ENCODE measurements at regions not wholly inside any gene's neighbourhood (a gene's known extent, or its start where the extent isn't known, plus 50 kb on each side); places are given as distances from the start of the nearest gene placed in this dataset.
"Not testable (repeated sequence)": the region's sequence is repeated elsewhere in the genome, so short reads cannot be mapped to it uniquely, and the experiment has no call there.

GRCh38 chr5:158601118-158601517 is 498.6 kb downstream of the EBF1 start:
- DNase-seq: no peak

DNA sequence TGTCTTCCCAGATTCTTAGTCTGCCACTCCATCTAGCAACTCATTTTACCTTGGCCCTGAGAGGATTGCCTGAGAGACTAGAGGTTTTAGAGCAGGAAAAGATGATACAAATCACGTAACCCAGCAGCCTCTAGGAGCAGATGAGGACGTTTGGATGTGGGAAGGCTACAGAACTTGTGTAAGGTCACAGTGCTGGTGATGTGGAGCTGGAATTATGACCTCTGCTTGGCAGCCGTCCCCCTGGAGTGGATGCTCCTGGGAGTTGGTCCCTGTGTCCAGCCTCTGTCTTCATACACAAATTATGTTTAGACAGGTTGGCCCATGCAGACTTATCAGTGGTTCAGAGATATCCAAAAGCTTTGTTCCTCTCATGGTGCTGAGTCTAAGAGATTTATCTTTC is 499.0 kb downstream of the EBF1 start:
- no peak for DNase-seq

DNA sequence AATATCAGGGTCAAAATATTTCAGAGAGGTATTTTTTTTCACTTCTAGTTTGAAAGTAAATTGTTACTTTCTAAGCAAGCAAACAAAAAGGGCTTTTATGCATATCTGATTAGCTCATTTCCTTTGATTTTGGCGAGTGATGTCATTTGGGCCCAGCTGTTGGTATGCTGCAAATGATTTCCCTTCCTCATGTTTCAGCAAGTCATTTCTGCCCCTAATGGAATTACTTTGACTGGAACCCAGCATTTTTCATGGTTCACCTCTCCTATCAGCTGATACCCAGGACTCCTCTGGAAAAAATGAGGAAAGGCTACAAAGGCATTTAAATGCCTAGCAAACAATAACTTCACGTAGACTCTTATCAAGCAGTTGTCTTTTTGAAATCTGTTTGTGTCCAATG is 500.6 kb downstream of the EBF1 start:
- DNase-seq: no peak

DNA sequence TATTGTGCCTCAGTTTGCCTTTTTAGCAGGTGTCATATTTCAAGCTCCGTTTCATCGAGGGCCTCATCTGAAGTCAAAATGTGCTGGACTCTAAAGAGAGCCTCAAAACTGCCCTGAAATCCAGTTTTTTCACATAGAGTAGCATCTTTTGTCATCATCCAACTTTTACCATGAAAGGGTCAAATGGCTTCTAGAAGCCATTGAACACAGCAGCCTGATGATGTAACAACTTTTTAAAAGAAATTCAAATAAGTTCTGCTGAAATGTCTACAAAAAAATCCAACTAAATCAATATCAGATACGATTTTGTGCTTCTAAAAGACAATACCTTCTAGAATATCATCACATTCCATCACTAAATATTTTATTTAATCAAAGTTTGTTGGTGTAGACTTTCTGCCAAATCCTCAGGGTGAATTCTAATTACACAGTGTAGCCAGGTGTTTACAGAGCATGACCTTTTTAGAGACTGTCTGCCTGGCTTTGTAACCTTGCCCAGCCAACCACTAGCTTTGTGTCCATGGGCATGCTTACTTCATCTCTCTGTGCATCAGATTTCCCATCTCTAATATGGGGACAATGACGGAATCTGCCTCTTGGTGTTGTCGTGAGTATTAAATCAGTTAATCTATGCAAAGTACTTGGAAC is 505.0 kb downstream of the EBF1 start:
- DNase-seq: no peak

DNA sequence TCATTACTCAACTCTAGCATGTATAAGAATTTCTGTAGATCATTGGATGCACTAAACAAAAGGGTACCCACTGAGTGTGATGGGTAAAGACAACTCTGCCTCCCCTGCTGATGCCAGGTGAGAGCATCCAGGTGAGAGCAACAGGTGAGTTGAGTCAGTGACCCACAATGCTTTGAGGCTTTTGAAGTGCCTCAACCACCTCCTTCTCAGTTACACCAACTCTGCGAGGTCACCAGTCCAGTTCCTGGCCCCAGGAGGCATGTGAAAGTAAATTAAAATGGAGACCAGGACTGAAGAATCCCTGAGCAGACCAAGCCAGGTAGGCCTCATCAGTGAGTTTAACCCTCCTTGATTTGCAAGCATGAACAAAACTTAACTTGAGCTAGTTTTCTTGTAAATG is 505.8 kb downstream of the EBF1 start:
- no peak for DNase-seq

- no peak for DNase-seq
Observed at GRCh38 chr5:158591301-158591863, 508.3 kb downstream of the EBF1 start.

DNA sequence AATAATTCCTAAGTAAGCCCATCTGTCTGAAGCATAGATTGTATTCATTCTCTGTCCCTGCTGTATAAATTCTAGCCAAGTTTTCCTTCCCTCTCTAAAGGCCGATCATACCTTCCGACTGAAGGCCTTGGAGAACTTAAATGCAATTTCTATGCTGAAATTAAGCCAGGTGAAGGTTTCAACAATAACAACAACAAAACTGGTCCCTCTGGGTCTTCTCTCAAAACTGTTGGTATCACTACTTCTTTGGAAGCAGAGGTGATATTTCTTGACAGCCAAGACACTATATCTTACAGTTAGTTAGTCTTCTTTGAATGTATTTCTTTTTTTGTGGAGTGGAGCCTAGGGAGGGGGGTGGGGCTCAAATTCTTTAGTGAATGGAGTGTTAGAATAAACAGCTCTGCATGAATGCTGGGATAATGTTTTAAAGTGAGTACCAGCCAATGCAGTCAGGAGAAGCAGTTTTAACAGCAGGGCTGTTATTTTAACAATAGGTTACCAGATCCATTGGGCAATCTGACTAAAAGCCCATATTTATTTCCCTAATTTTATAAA is 508.9 kb downstream of the EBF1 start:
- DNase-seq: no peak

DNA sequence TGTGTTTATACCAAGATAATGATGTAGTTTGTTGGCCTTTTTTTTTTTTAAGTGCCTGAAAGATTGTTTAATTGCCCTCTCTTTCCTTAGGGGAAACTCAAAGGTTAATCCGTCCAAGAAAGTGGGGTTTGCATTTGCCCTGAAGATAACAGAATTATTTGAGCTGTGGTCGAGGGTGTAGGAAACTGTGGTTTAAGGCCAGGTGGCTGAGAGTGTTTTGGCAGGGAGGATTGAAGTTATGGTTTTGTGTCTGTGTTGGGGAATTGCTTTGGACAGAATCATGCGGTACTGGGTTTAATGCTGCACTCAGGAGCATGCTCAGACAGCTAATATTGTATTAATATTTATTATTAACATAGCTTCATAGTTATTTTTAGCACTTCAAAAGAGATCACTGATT is 509.8 kb downstream of the EBF1 start:
- DNase-seq: no peak

DNA sequence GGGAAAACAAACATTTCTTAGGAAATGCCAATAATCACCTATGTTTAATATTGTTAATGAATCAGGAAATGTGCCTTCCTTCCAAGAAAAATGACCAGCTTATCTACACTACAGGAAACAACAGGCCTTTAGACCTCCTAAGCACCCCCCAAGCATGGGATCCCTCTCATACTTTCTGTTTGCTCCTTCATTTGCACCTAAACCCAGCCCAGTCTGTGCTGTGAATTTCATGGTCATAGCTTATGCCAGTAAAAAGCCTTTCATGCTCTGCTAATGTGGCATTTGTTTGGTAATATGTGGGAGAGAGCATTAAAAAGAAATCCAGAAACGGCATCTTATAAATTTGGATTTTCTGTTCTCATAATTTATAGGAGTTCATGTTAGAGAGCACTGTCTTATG is 511.1 kb downstream of the EBF1 start:
- no peak for DNase-seq

DNA sequence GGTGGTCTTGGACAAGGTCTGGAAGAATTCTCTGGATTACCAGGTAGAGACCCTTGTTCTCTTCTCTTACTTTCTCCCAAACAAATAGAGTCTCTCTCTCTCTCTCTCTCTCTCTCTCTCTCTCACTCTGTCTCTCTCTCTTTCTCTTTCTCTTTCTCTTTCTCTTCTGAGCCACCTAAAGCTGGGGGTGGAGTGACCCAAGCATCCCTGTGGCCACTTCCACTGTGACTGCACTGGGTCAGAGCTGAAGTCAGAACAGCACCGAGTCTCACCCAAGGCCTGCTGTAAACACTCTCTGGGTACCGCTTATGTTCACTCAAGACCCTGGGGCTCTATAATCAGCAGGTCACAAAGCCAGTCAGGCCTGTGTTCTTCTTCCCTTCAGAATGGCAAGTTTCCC is 513.7 kb downstream of the EBF1 start:
- DNase-seq: no peak

DNA sequence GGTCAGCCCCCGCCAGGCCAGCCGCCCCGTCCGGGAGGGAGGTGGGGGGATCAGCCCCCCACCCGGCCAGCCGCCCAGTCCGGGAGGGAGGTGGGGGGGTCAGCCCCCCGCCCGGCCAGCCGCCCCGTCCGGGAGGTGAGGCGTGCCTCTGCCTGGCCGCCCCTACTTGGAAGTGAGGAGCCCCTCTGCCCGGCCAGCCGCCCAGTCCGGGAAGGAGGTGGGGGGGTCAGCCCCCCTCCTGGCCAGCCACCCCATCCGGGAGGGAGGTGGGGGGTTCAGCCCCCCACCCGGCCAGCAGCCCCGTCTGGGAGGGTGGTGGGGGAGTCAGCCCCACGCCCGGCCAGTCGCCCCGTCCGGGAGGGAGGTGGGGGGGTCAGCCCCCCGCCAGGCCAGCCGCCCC is 517.0 kb downstream of the EBF1 start:
- not testable (repeated sequence) for DNase-seq

DNA sequence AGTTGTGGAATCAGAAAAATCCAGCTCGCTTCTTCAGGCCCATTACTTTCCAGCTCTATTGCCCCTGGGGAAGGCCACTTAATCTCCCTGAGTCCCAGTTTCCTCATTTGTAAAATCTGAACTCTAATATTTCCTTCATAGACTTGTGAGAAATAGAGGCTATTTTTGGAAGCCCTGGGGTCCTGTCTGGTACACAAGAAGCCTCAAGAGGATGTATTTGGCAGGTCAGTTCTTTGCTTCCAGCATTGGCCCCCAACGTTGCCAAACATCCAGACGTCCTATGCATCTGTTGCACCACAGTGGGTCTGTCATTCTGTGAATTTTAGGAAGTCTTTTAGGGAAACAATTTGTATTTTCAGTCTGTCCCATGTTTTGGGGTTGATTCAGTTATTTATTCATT is 525.9 kb downstream of the EBF1 start:
- no peak for DNase-seq

DNA sequence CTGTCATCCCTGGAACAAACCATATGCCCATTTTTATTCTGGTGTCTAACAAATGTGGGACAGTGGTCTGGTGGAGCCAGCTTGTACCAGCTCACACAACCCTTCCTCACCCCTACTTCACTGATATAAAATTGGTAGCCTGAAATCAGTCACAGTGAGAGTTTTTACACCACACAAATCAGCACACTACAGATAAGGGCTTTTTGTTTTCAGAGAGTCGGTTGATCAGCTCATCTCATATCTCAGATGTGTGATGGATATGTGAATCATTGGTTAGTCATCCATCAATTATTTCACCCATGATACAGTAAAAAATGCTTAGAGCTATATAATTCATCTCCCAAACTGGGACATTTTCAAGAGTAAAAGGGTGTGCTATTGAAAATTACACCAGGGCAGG is 529.2 kb downstream of the EBF1 start:
- no peak for DNase-seq

GRCh38 chr5:158569534-158569933 is 530.2 kb downstream of the EBF1 start:
- no peak for DNase-seq

GRCh38 chr5:158565017-158565789 is 534.5 kb downstream of the EBF1 start:
- DNase-seq: no peak

GRCh38 chr5:158563760-158564390 is 535.8 kb downstream of the EBF1 start:
- no peak for DNase-seq

- no peak for DNase-seq
Observed at GRCh38 chr5:158561562-158562190, 538.0 kb downstream of the EBF1 start.

GRCh38 chr5:158560170-158560569 is 539.5 kb downstream of the EBF1 start:
- no peak for DNase-seq

- no peak for DNase-seq
Observed at GRCh38 chr5:158559643-158560042, 540.1 kb downstream of the EBF1 start.

DNA sequence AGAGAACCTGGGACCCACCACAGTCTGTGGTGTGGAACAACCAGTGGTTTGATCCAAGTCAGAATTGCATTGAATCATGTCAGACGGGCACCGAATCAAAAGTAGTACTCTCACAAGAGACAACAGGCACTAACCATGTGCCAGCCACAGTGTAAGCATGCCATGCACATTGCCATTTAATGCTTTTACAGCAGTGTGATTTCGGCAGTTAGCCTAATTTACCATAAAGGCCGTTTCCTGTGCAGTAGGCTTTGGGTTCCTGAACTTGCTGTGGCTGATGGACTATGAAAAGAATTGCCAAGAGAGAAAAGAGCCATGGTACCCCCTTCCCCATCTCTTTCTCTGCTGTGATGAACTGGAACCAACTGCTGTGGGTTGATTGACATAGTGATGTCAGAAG is 540.6 kb downstream of the EBF1 start:
- DNase-seq: no peak

DNA sequence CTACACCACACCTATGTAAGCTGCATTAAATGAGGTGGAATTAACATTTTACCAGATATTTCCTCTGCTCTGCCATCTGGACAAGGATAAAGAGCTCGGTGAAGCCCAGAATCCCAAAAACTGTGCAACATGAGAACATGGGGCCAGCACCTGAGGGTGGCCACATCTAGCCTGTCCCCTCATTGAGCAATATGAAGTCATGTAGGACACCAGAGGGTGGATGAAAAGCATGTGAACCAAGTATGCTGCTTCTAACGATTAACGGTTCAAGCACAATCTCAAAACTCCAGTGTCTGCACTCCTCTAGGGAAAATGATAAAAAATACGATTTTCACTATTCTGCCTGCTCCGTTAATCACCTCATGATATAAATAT is 545.8 kb downstream of the EBF1 start:
- no peak for DNase-seq

- DNase-seq: no peak
Observed at GRCh38 chr5:158553195-158553961, 546.3 kb downstream of the EBF1 start.

Data from activated CD8-positive, alpha-beta memory T cell treated with anti-CD3 and anti-CD28 coated beads for 24 hours (primary cell).